ENCODE measurements at regions not wholly inside any gene's neighbourhood (a gene's known extent, or its start where the extent isn't known, plus 50 kb on each side); places are given as distances from the start of the nearest gene placed in this dataset.

DNA sequence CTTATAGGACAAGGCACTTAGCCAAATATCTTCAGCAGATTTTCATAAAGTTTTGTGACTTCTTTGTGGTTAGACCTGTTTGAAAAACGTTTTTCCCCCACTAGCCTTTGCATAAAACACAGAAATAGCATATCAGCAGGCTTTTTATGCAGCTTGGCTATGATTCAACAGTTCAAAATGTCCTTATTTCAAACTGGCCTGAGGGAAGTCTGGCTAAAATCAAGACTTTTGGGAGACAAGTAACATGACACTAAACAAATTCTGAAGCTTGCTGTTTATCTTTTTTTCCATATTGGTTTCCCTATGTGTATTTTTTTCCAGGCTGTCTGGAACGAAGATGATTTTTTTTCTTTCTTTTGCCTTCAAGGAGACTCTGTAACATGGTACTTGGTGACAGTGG is 95.1 kb upstream of the L3MBTL4 start:
- no TSS peak for BruUV-seq (replicated peaks)
- ChIA-PET POLR2A (no interaction called here), RAD21 (ENCODE audit: low non-redundant PET in 1 of 2, low total read pairs in 2 of 2, uncharacterized antibody in 2 of 2, unreplicated experiment in 2 of 2) (no interaction called here), CTCF (no interaction called here)
- intact Hi-C loops (cut with micrococcal nuclease): no loop called here
- Histone ChIP-seq H3K9me3 (ENCODE audit: control insufficient read depth in 1 of 2, insufficient read depth in 1 of 2, low read depth in 1 of 2, low read length in 2 of 2) (peaks cover 5 to 28% of the 10 kb centered on the region in 2 experiments; a peak in 2 of 4 replicates), H4K20me1 (ENCODE audit: insufficient read depth) (no peaks in the 10 kb centered on the region), H3K4me1 (ENCODE audit: control insufficient read depth in 1 of 2, insufficient read depth in 2 of 2, low read length in 2 of 2) (no peaks in the 10 kb centered on the region), H3K36me3 (ENCODE audit: control insufficient read depth in 1 of 2, insufficient read depth in 2 of 2, low read length in 2 of 2) (no peaks in the 10 kb centered on the region), H3K4me3 (replicated peaks in 1 of 2; ENCODE audit: low read depth in 1 of 2, low read length in 2 of 2) (no peak overlapping the region), H3K79me2 (ENCODE audit: insufficient read depth, low read length) (no peaks in the 10 kb centered on the region), H3K9ac (ENCODE audit: low read length) (no peak overlapping the region), H3K4me2 (ENCODE audit: low read length) (no peak overlapping the region), H3K27ac (ENCODE audit: low read depth, low read length) (no peak overlapping the region), H2AFZ (ENCODE audit: low read depth, low read length, poor library complexity, severe bottlenecking) (no peak overlapping the region), H3K27me3 (ENCODE audit: insufficient read depth, low read length) (no peaks in the 10 kb centered on the region), H3K9me2 (ENCODE audit: insufficient read depth) (no peaks in the 10 kb centered on the region)
- no peak for ATAC-seq
- TF ChIP-seq EZH2 (IDR thresholded peaks at IDR 0.05) (no peak), CBX3 (IDR thresholded peaks at IDR 0.05; ENCODE audit: low read depth) (no peak), ZFX (IDR thresholded peaks at IDR 0.05) (no peak), RAD21 (IDR thresholded peaks at IDR 0.05; ENCODE audit: low read depth) (no peak), CEBPB (IDR thresholded peaks at IDR 0.05; ENCODE audit: low read depth) (no peak)
- TF ChIP-seq, protein P1, sequence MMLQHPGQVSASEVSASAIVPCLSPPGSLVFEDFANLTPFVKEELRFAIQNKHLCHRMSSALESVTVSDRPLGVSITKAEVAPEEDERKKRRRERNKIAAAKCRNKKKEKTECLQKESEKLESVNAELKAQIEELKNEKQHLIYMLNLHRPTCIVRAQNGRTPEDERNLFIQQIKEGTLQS (IDR thresholded peaks at IDR 0.05): no peak
- TF ChIP-seq, protein P2, sequence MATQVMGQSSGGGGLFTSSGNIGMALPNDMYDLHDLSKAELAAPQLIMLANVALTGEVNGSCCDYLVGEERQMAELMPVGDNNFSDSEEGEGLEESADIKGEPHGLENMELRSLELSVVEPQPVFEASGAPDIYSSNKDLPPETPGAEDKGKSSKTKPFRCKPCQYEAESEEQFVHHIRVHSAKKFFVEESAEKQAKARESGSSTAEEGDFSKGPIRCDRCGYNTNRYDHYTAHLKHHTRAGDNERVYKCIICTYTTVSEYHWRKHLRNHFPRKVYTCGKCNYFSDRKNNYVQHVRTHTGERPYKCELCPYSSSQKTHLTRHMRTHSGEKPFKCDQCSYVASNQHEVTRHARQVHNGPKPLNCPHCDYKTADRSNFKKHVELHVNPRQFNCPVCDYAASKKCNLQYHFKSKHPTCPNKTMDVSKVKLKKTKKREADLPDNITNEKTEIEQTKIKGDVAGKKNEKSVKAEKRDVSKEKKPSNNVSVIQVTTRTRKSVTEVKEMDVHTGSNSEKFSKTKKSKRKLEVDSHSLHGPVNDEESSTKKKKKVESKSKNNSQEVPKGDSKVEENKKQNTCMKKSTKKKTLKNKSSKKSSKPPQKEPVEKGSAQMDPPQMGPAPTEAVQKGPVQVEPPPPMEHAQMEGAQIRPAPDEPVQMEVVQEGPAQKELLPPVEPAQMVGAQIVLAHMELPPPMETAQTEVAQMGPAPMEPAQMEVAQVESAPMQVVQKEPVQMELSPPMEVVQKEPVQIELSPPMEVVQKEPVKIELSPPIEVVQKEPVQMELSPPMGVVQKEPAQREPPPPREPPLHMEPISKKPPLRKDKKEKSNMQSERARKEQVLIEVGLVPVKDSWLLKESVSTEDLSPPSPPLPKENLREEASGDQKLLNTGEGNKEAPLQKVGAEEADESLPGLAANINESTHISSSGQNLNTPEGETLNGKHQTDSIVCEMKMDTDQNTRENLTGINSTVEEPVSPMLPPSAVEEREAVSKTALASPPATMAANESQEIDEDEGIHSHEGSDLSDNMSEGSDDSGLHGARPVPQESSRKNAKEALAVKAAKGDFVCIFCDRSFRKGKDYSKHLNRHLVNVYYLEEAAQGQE (IDR thresholded peaks at IDR 0.05; ENCODE audit: low read depth): no peak
- no peak for DNase-seq (ENCODE audit: low read depth, low spot score)

DNA sequence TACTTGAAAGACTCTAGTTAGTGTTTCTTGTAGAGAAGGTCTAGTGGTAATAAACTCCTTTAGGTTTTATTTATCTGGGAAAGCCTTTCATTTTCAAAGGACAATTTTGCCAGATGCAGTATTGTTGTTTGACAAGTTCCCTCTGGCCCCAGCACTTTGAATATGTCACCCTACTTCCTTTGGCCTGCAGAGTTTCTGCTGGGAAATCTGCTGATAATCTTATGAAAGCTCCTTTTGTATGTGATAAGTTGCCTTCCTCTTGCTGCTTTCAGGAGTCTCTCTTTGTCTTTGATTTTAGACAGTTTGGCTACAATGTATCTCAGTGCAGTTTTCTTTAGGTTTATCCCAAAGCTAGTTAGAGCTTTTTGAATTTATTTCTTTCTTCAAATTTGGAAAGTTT is 106.2 kb upstream of the L3MBTL4 start:
- H3K9me2 ChIP-seq (ENCODE audit: insufficient read depth): no peaks in the 10 kb centered on the region
- H3K27ac ChIP-seq (ENCODE audit: low read depth, low read length): no peak overlapping the region
- no peak overlapping the region for H2AFZ ChIP-seq (ENCODE audit: low read depth, low read length, poor library complexity, severe bottlenecking)
- intact Hi-C loops (cut with micrococcal nuclease): no loop called here
- BruUV-seq (replicated peaks): no TSS peak
- H3K27me3 ChIP-seq (ENCODE audit: insufficient read depth, low read length): no peaks in the 10 kb centered on the region
- H3K4me2 ChIP-seq (ENCODE audit: low read length): no peak overlapping the region
- no peaks in the 10 kb centered on the region for H4K20me1 ChIP-seq (ENCODE audit: insufficient read depth)
- POLR2A ChIA-PET: no interaction called here
- RAD21 ChIA-PET (ENCODE audit: low non-redundant PET in 1 of 2, low total read pairs in 2 of 2, uncharacterized antibody in 2 of 2, unreplicated experiment in 2 of 2): no interaction called here
- CTCF ChIA-PET: no interaction called here
- TF ChIP-seq, protein P3, sequence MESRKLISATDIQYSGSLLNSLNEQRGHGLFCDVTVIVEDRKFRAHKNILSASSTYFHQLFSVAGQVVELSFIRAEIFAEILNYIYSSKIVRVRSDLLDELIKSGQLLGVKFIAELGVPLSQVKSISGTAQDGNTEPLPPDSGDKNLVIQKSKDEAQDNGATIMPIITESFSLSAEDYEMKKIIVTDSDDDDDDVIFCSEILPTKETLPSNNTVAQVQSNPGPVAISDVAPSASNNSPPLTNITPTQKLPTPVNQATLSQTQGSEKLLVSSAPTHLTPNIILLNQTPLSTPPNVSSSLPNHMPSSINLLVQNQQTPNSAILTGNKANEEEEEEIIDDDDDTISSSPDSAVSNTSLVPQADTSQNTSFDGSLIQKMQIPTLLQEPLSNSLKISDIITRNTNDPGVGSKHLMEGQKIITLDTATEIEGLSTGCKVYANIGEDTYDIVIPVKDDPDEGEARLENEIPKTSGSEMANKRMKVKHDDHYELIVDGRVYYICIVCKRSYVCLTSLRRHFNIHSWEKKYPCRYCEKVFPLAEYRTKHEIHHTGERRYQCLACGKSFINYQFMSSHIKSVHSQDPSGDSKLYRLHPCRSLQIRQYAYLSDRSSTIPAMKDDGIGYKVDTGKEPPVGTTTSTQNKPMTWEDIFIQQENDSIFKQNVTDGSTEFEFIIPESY (IDR thresholded peaks at IDR 0.05; ENCODE audit: extremely low read depth, insufficient replicate concordance, low read length): no peak
- H3K9me3 ChIP-seq (ENCODE audit: control insufficient read depth in 1 of 2, insufficient read depth in 1 of 2, low read depth in 1 of 2, low read length in 2 of 2): peaks cover 6 to 16% of the 10 kb centered on the region in 2 experiments; a peak in 3 of 4 replicates
- H3K9ac ChIP-seq (ENCODE audit: low read length): no peak overlapping the region
- ATAC-seq (no peak), DNase-seq (ENCODE audit: low read depth, low spot score) (no peak)
- H3K4me3 ChIP-seq (replicated peaks in 1 of 2; ENCODE audit: low read depth in 1 of 2, low read length in 2 of 2): no peak overlapping the region
- H3K79me2 ChIP-seq (ENCODE audit: insufficient read depth, low read length): no peaks in the 10 kb centered on the region
- no peaks in the 10 kb centered on the region for H3K4me1 ChIP-seq (ENCODE audit: control insufficient read depth in 1 of 2, insufficient read depth in 2 of 2, low read length in 2 of 2)
- no peaks in the 10 kb centered on the region for H3K36me3 ChIP-seq (ENCODE audit: control insufficient read depth in 1 of 2, insufficient read depth in 2 of 2, low read length in 2 of 2)
